Suprapubic skin (tissue), 4 donors: ENCODE measurements at regions not wholly inside any gene's neighbourhood (a gene's known extent, or its start where the extent isn't known, plus 50 kb on each side); places are given as distances from the start of the nearest gene placed in this dataset.

ENCODE experiments used
- DNase-seq, 2 donors: peaks; one replicate each; pipeline ENCODE4 v3.0.0-alpha.2; 2019; ENCODE audit warnings: low spot score in 2 of 2
- H3K27ac ChIP-seq: fragments of 200-600 bp; sonication (generic); one replicate; pipeline ENCODE4 v1.5.1; 2019
- H3K27me3 ChIP-seq: fragments of 200-600 bp; sonication (generic); one replicate; pipeline ENCODE4 v1.5.1; 2019
- H3K36me3 ChIP-seq: fragments of 200-600 bp; sonication (generic); one replicate; pipeline ENCODE4 v1.5.1; 2019
- H3K4me1 ChIP-seq: fragments of 200-600 bp; sonication (generic); one replicate; pipeline ENCODE4 v1.5.1; 2019
- H3K4me3 ChIP-seq: fragments of 200-600 bp; sonication (generic); one replicate; pipeline ENCODE4 v1.5.1; 2019; ENCODE audit warnings: mild to moderate bottlenecking
- H3K9me3 ChIP-seq: fragments of 200-600 bp; sonication (generic); one replicate; pipeline ENCODE4 v1.5.1; 2019
- CTCF ChIP-seq, 2 donors: fragments of 200-600 bp in 1 of 2; fragments of 450-650 bp in 1 of 2; sonication (generic) in 1 of 2; IDR thresholded peaks; one replicate each; pipeline ENCODE4 v1.5.1; 2016 to 2019; ENCODE audit warnings: antibody characterized with exemption in 2 of 2, mild to moderate bottlenecking in 1 of 2, moderate library complexity in 1 of 2
- EP300 ChIP-seq: sonication (generic); formaldehyde crosslinking; IDR thresholded peaks from one replicate; pipeline ENCODE4 v1.6.1; 2017; ENCODE audit warnings: antibody characterized with exemption
- POLR2A ChIP-seq, 2 donors: fragments of 450-650 bp; IDR thresholded peaks; one replicate each; pipeline ENCODE4 v1.6.1; 2017; ENCODE audit warnings: antibody characterized with exemption in 2 of 2, mild to moderate bottlenecking in 2 of 2, moderate library complexity in 2 of 2
- POLR2AphosphoS5 ChIP-seq, 3 donors: sonication (generic); formaldehyde crosslinking; IDR thresholded peaks; one replicate each; pipeline ENCODE4 v1.6.1; 2017; ENCODE audit warnings: antibody characterized with exemption in 3 of 3
- WGBS: methylation state at CpG from one replicate; pipeline ENCODE4 v1.1.5; 2018; 5-methylcytosine and 5-hydroxymethylcytosine counted together

- Histone ChIP-seq H3K36me3 (no peaks in the 10 kb centered on the region), H3K9me3 (no peaks in the 10 kb centered on the region), H3K27ac (no peak overlapping the region), H3K4me3 (no peak overlapping the region), H3K4me1 (no peaks in the 10 kb centered on the region), H3K27me3 (no peaks in the 10 kb centered on the region)
- TF ChIP-seq POLR2AphosphoS5 (IDR thresholded peaks at IDR 0.05) (no peak), POLR2A (IDR thresholded peaks at IDR 0.05) (no peak), CTCF (IDR thresholded peaks at IDR 0.05) (no peak), EP300 (no peak)
- 32% methylated on average over 1 of the region's 1 CpG for WGBS
- DNase-seq: no peak
These were observed 1252.9 kb upstream of the TMEM132C start for GRCh38 chr12:127014079-127014478.

- Histone ChIP-seq H3K27ac (no peak overlapping the region), H3K27me3 (no peaks in the 10 kb centered on the region), H3K4me1 (no peaks in the 10 kb centered on the region), H3K36me3 (no peaks in the 10 kb centered on the region), H3K4me3 (no peak overlapping the region), H3K9me3 (no peaks in the 10 kb centered on the region)
- TF ChIP-seq EP300 (no peak), POLR2A (IDR thresholded peaks at IDR 0.05) (no peak), POLR2AphosphoS5 (IDR thresholded peaks at IDR 0.05) (no peak), CTCF (IDR thresholded peaks at IDR 0.05) (no peak)
- WGBS: 79% methylated on average over 2 of the region's 2 CpGs
- no peak for DNase-seq
These were observed 1242.2 kb upstream of the TMEM132C start for GRCh38 chr12:127024791-127025190.

- Histone ChIP-seq H3K27ac (no peak overlapping the region), H3K4me3 (no peak overlapping the region), H3K36me3 (no peaks in the 10 kb centered on the region), H3K4me1 (no peaks in the 10 kb centered on the region), H3K27me3 (no peaks in the 10 kb centered on the region), H3K9me3 (no peaks in the 10 kb centered on the region)
- TF ChIP-seq EP300 (no peak), POLR2A (IDR thresholded peaks at IDR 0.05) (no peak), CTCF (IDR thresholded peaks at IDR 0.05) (no peak), POLR2AphosphoS5 (IDR thresholded peaks at IDR 0.05) (no peak)
- 37% methylated on average over 1 of the region's 1 CpG for WGBS
- DNase-seq: no peak
These were observed 1241.4 kb upstream of the TMEM132C start for GRCh38 chr12:127025545-127025944.

- TF ChIP-seq POLR2AphosphoS5 (IDR thresholded peaks at IDR 0.05) (no peak), POLR2A (IDR thresholded peaks at IDR 0.05) (no peak), EP300 (no peak), CTCF (IDR thresholded peaks at IDR 0.05) (no peak)
These were observed 1231.7 kb upstream of the TMEM132C start for GRCh38 chr12:127035011-127035879.

GRCh38 chr12:127038152-127038551 lies 1228.8 kb upstream of the TMEM132C start:
- H3K36me3 ChIP-seq: no peaks in the 10 kb centered on the region
- WGBS: 95% methylated on average over 1 of the region's 1 CpG
- no peaks in the 10 kb centered on the region for H3K27me3 ChIP-seq
- TF ChIP-seq POLR2A (IDR thresholded peaks at IDR 0.05) (no peak), CTCF (IDR thresholded peaks at IDR 0.05) (no peak), EP300 (no peak), POLR2AphosphoS5 (IDR thresholded peaks at IDR 0.05) (no peak)
- H3K4me1 ChIP-seq: no peaks in the 10 kb centered on the region
- H3K4me3 ChIP-seq: no peak overlapping the region
- no peaks in the 10 kb centered on the region for H3K9me3 ChIP-seq
- no peak overlapping the region for H3K27ac ChIP-seq
- DNase-seq: no peak

More at GRCh38 chr12:127035011-127035879, 1231.7 kb upstream of the TMEM132C start:
- no peaks in the 10 kb centered on the region for H3K36me3 ChIP-seq
- H3K27me3 ChIP-seq: no peaks in the 10 kb centered on the region
- no peak overlapping the region for H3K4me3 ChIP-seq
- H3K9me3 ChIP-seq: no peaks in the 10 kb centered on the region
- H3K4me1 ChIP-seq: no peaks in the 10 kb centered on the region
- no peak for DNase-seq
- 92% methylated on average over 11 of the region's 11 CpGs for WGBS
- H3K27ac ChIP-seq: no peak overlapping the region
